ENCODE measurements at regions not wholly inside any gene's neighbourhood (a gene's known extent, or its start where the extent isn't known, plus 50 kb on each side); places are given as distances from the start of the nearest gene placed in this dataset.

DNA sequence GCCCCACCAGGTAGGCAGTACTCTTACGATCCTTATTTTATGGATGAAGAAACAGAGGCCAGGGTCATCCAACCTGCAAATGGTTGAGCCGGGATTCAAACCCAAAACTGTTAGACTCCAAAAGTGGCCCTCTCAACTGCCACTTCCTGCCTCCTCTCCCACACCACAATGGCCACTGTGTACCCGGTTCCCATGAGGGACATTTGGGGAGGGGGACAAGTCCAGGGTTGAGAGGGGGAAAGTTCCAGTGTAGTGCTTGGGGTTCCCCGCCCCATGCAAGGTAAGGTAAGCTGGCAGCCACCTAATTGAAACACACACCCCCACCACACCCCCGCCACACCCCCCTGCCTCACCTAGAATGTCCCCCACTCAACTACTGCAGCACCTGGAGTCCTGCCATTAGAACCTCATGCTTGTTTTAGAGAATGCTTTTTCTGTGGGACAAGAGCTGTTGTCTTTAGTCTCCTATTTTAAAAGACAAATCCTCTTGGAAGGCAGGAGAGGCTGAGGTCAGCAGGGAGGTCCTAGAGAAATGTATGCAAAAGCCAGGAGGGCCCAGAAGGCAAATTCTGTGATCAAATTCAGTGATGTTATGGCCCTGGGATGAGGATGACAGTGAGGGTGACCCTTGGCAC lies 145.2 kb downstream of the ZFP36L2 start:
- in situ Hi-C loops (cut with MboI; ENCODE audit: low sequenced_read_pairs in 4 of 4) (no loop called here), intact Hi-C loops (cut with DNase I; ENCODE audit: low total_unique reads) (no loop called here)
- H3K27ac ChIP-seq: peak overlapping the region; percentile 78 to 90 (median 86)
- TF ChIP-seq, protein P1, sequence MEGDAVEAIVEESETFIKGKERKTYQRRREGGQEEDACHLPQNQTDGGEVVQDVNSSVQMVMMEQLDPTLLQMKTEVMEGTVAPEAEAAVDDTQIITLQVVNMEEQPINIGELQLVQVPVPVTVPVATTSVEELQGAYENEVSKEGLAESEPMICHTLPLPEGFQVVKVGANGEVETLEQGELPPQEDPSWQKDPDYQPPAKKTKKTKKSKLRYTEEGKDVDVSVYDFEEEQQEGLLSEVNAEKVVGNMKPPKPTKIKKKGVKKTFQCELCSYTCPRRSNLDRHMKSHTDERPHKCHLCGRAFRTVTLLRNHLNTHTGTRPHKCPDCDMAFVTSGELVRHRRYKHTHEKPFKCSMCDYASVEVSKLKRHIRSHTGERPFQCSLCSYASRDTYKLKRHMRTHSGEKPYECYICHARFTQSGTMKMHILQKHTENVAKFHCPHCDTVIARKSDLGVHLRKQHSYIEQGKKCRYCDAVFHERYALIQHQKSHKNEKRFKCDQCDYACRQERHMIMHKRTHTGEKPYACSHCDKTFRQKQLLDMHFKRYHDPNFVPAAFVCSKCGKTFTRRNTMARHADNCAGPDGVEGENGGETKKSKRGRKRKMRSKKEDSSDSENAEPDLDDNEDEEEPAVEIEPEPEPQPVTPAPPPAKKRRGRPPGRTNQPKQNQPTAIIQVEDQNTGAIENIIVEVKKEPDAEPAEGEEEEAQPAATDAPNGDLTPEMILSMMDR (IDR thresholded peaks at IDR 0.05 in 4 of 5, conservative IDR thresholded peaks at IDR 0.05 in 1 of 5): no peak
- no peak for TF ChIP-seq POLR2A (IDR thresholded peaks at IDR 0.05)
- DNase-seq (no peak), ATAC-seq (no peak)
- H3K4me3 ChIP-seq: no peak overlapping the region
- no peaks in the 10 kb centered on the region for H3K9me3 ChIP-seq
- H3K36me3 ChIP-seq: no peaks in the 10 kb centered on the region
- no peaks in the 10 kb centered on the region for H3K27me3 ChIP-seq
- peaks cover 42 to 56% of the 10 kb centered on the region in 2 donors for H3K4me1 ChIP-seq

DNA sequence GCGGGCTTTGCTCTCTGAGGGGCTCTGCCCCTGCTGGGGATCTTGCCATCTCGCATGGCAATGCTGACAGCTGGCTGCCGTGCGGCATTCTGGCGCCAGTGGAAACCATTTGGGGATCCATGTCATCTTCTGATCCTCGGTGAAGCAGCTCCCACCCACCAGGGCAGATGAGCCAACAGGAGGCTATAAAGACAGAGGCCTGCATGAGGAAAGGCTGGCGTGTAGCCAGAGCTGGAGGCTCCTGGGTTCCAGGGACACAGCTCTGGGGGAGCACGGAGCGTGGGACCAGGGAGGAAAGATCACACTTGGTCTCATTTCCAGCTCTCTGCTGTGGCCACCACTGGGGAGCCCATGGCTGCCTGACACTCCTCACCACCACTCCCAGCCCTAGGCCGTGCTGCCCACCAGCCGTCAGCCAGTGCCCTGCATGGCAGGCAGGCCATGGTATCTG lies 145.8 kb downstream of the ZFP36L2 start:
- in situ Hi-C loops (cut with MboI; ENCODE audit: low sequenced_read_pairs in 4 of 4): no loop called here
- DNase-seq (no peak), ATAC-seq (no peak)
- TF ChIP-seq POLR2A (IDR thresholded peaks at IDR 0.05): no peak
- TF ChIP-seq, protein P1 (IDR thresholded peaks at IDR 0.05 in 4 of 5, conservative IDR thresholded peaks at IDR 0.05 in 1 of 5): no peak
- peaks cover 42 to 56% of the 10 kb centered on the region in 2 donors for H3K4me1 ChIP-seq
- no peaks in the 10 kb centered on the region for H3K9me3 ChIP-seq
- peak overlapping the region; percentile 0 to 78 (median 44) for H3K27ac ChIP-seq
- no peak overlapping the region for H3K4me3 ChIP-seq
- no peaks in the 10 kb centered on the region for H3K27me3 ChIP-seq
- H3K36me3 ChIP-seq: no peaks in the 10 kb centered on the region
- intact Hi-C loops (cut with DNase I; ENCODE audit: low total_unique reads): no loop called here

DNA sequence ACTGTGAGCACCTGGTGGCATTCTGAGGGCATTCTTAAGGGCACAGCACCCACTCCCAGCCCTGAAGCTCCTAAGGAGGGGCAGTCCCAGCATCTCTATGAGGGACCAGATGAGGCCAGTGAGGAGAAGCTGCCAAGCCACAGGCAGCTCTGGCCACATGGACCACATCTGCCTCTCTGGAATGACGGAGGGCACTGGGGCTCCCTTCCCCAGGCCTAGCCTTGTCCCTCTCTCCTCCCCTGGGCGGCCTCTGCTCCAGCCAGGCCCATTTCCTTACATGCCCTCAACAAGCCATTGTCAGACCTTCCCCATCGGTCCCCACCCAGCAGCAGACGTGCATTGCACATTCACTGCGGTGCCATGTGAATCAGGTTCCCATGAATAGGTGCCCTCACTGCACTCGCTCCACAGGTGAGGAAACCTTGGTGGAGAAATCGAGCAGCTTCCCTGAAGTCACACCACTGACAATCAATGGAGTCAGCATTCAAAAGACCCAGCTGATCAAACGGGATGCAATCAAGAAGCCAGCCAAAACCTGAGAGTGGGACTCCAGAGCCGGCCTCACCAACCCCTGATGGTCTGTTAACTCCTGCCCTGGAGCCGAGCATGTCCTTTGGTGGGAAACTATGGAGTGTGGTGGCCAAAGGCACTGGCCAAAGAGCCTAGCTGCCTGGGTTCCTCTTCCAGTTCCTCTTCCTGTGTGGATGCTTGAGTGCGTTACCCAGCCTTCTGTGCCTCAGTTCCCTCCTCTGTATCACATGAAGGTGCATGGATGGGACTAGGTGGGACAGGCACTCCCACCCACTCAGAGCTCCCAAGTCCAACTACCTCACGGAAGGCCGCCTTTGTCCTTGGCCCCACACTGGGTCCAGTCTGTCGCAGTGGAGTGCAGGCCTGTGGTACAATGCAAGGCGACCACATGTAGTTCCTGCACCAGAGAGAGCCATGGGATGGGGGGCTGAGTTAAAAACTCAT lies 147.3 kb downstream of the ZFP36L2 start:
- in situ Hi-C loops (cut with MboI; ENCODE audit: low sequenced_read_pairs in 4 of 4) (no loop called here), intact Hi-C loops (cut with DNase I; ENCODE audit: low total_unique reads) (no loop called here)
- Histone ChIP-seq H3K4me1 (peaks cover 42 to 55% of the 10 kb centered on the region in 2 donors), H3K36me3 (no peaks in the 10 kb centered on the region), H3K9me3 (no peaks in the 10 kb centered on the region), H3K4me3 (no peak overlapping the region), H3K27me3 (no peaks in the 10 kb centered on the region), H3K27ac (no peak overlapping the region)
- ATAC-seq: no peak
- no peak for DNase-seq
- TF ChIP-seq, protein P1 (IDR thresholded peaks at IDR 0.05 in 4 of 5, conservative IDR thresholded peaks at IDR 0.05 in 1 of 5): no peak
- TF ChIP-seq POLR2A (IDR thresholded peaks at IDR 0.05): no peak

DNA sequence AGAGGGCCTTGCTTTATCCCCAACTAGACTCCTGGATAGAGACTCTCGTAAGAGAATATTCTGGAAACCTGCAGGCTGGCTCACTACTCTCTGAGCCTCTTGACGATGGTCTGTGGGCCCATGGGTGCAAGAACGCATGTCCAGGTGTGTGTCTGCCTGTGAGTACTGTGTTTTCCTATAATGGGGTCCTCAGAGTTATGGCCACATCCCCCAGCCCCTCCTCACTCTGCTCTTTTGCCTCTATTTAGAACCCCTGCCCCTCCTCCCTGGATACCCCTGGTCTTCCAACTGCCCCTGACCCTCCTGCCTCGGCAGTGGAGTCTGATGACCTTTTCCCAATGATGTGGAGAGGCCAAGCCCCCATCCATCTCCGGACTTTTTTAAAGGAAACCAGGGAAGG lies 148.1 kb downstream of the ZFP36L2 start:
- intact Hi-C loops (cut with DNase I; ENCODE audit: low total_unique reads) (no loop called here), in situ Hi-C loops (cut with MboI; ENCODE audit: low sequenced_read_pairs in 4 of 4) (no loop called here)
- Histone ChIP-seq H3K9me3 (no peaks in the 10 kb centered on the region), H3K27me3 (no peaks in the 10 kb centered on the region), H3K36me3 (no peaks in the 10 kb centered on the region), H3K4me3 (no peak overlapping the region), H3K4me1 (peaks cover 41 to 55% of the 10 kb centered on the region in 2 donors), H3K27ac (peak overlapping the region in 1 of 4 donors; percentile 38)
- ATAC-seq (no peak), DNase-seq (no peak)
- TF ChIP-seq POLR2A (IDR thresholded peaks at IDR 0.05): no peak
- TF ChIP-seq, protein P1 (IDR thresholded peaks at IDR 0.05 in 4 of 5, conservative IDR thresholded peaks at IDR 0.05 in 1 of 5): no peak

Data from gastrocnemius medialis (tissue), 4 donors.